GM21717 (cell line): ENCODE measurements at regions not wholly inside any gene's neighbourhood (a gene's known extent, or its start where the extent isn't known, plus 50 kb on each side); places are given as distances from the start of the nearest gene placed in this dataset.
"Not testable (repeated sequence)": the region's sequence is repeated elsewhere in the genome, so short reads cannot be mapped to it uniquely, and the experiment has no call there.

Experiments
- ATAC-seq: cut with Tn5 transposase; IDR thresholded peaks from one replicate; pipeline ENCODE4 v1.9.1; 2021; ENCODE audit warnings: mild to moderate bottlenecking, moderate library complexity; ENCODE audit not compliant: unreplicated experiment

- ATAC-seq: no peak
Observed at GRCh38 chr12:63415357-63415756, 252.9 kb downstream of the DPY19L2 start.

- no peak for ATAC-seq
Observed at GRCh38 chr12:63410197-63410596, 258.1 kb downstream of the DPY19L2 start.

GRCh38 chr12:63406781-63407180 lies 255.8 kb upstream of the AVPR1A start:
- ATAC-seq: no peak

- ATAC-seq: no peak
Observed at GRCh38 chr12:63404611-63405010, 253.6 kb upstream of the AVPR1A start.

GRCh38 chr12:63403256-63403655 lies 252.3 kb upstream of the AVPR1A start:
- no peak for ATAC-seq

- no peak for ATAC-seq
Observed at GRCh38 chr12:63400718-63401117, 249.7 kb upstream of the AVPR1A start.

GRCh38 chr12:63400318-63400717 lies 249.3 kb upstream of the AVPR1A start:
- ATAC-seq: no peak

- no peak for ATAC-seq
Observed at GRCh38 chr12:63397807-63398206, 246.8 kb upstream of the AVPR1A start.

GRCh38 chr12:63396135-63396534 lies 245.1 kb upstream of the AVPR1A start:
- no peak for ATAC-seq

GRCh38 chr12:63394983-63395382 lies 244.0 kb upstream of the AVPR1A start:
- no peak for ATAC-seq

GRCh38 chr12:63394349-63394748 lies 243.3 kb upstream of the AVPR1A start:
- no peak for ATAC-seq

GRCh38 chr12:63389211-63389610 lies 238.2 kb upstream of the AVPR1A start:
- ATAC-seq: no peak

GRCh38 chr12:63387771-63388170 lies 236.8 kb upstream of the AVPR1A start:
- ATAC-seq: no peak

- ATAC-seq: no peak
Observed at GRCh38 chr12:63382930-63383329, 231.9 kb upstream of the AVPR1A start.

GRCh38 chr12:63362791-63363190 lies 211.8 kb upstream of the AVPR1A start:
- ATAC-seq: no peak

GRCh38 chr12:63362166-63362565 lies 211.2 kb upstream of the AVPR1A start:
- no peak for ATAC-seq

GRCh38 chr12:63354969-63355368 lies 204.0 kb upstream of the AVPR1A start:
- ATAC-seq: no peak

GRCh38 chr12:63353559-63353958 lies 202.6 kb upstream of the AVPR1A start:
- ATAC-seq: no peak

- ATAC-seq: no peak
Observed at GRCh38 chr12:63351370-63351769, 200.4 kb upstream of the AVPR1A start.

- ATAC-seq: no peak
Observed at GRCh38 chr12:63348556-63348955, 197.6 kb upstream of the AVPR1A start.

GRCh38 chr12:63337158-63337557 lies 186.2 kb upstream of the AVPR1A start:
- ATAC-seq: not testable (repeated sequence)

GRCh38 chr12:63326260-63326659 lies 175.3 kb upstream of the AVPR1A start:
- ATAC-seq: no peak

- no peak for ATAC-seq
Observed at GRCh38 chr12:63325757-63326156, 174.8 kb upstream of the AVPR1A start.

- no peak for ATAC-seq
Observed at GRCh38 chr12:63323942-63324341, 172.9 kb upstream of the AVPR1A start.
